ENCODE measurements at regions not wholly inside any gene's neighbourhood (a gene's known extent, or its start where the extent isn't known, plus 50 kb on each side); places are given as distances from the start of the nearest gene placed in this dataset.

- TF ChIP-seq CTCF (IDR thresholded peaks at IDR 0.05; ENCODE audit: low read depth, low read length, poor library complexity, severe bottlenecking): no peak
- no peak for TF ChIP-seq EZH2phosphoT487 (IDR thresholded peaks at IDR 0.05; ENCODE audit: borderline replicate concordance, low read length)
Measured at GRCh38 chr4:28462766-28463700, 1602.4 kb downstream of the STIM2 start.

Data from DOHH2 (cell line).